ENCODE measurements at regions not wholly inside any gene's neighbourhood (a gene's known extent, or its start where the extent isn't known, plus 50 kb on each side); places are given as distances from the start of the nearest gene placed in this dataset.

DNA sequence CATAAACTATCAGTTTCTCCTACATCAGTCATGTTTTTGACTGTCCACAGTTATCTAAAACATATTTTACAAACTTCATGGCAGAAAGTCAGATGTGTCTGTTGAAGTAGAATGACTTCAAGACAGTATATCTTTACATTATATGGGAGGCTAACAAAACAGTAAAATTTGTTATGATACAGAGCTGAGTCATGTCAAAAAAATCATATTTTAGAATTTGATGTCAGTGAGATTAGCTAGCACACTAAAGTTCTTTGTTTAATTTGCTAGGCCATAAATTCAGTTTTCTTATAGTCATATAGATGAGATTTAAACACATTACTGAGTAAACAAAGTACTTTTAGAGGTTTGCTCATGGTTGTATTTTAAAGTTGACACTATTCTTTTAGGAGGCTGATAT is 80.3 kb upstream of the IGSF10 start:
- ChIA-PET POLR2A (ENCODE audit: partially characterized antibody) (no interaction called here), CTCF (ENCODE audit: partially characterized antibody) (no interaction called here)
- Histone ChIP-seq H3K18ac (ENCODE audit: extremely low read depth, low read length) (no peak overlapping the region), H4K91ac (replicated peaks; ENCODE audit: insufficient read length, low read length) (no peak overlapping the region), H4K8ac (ENCODE audit: extremely low read depth, insufficient read depth, low read length) (no peak overlapping the region), H3K23me2 (ENCODE audit: low read depth, low read length) (no peaks in the 10 kb centered on the region), H3K4me2 (ENCODE audit: insufficient read depth in 1 of 2, low read depth in 2 of 2, low read length in 2 of 2) (no peak overlapping the region), H2BK120ac (replicated peaks; ENCODE audit: low read depth, low read length) (no peak overlapping the region), H4K20me1 (replicated peaks in 1 of 2; ENCODE audit: control insufficient read depth in 1 of 2, insufficient read depth in 2 of 2, low read length in 2 of 2) (no peaks in the 10 kb centered on the region), H3K4me3 (ENCODE audit: extremely low read depth in 1 of 4, insufficient read depth in 2 of 4, low read depth in 3 of 4, low read length in 4 of 4) (no peak overlapping the region), H2BK5ac (ENCODE audit: low read depth, low read length) (no peak overlapping the region), H3K79me1 (ENCODE audit: low read depth, low read length) (no peaks in the 10 kb centered on the region), H3K23ac (ENCODE audit: insufficient read length) (no peak overlapping the region), H2AFZ (ENCODE audit: low read length) (no peak overlapping the region), H3K27ac (ENCODE audit: low read depth, low read length) (no peak overlapping the region), H2AK5ac (ENCODE audit: low read depth, low read length) (no peak overlapping the region), H3K56ac (replicated peaks; ENCODE audit: insufficient read length, low read depth, low read length) (no peak overlapping the region), H2BK20ac (ENCODE audit: low read length) (no peak overlapping the region), H3K9me3 (ENCODE audit: insufficient read depth in 2 of 2, low read depth in 1 of 2, low read length in 1 of 2) (no peaks in the 10 kb centered on the region), H2BK12ac (ENCODE audit: low read depth, low read length) (no peak overlapping the region), H3K14ac (ENCODE audit: insufficient read length) (no peak overlapping the region), H2BK15ac (ENCODE audit: low read length) (no peak overlapping the region), H3K4me1 (replicated peaks in 1 of 4; ENCODE audit: control insufficient read depth in 3 of 4, insufficient read depth in 4 of 4, low read length in 3 of 4) (peaks cover 0 to 12% (median 5%) of the 10 kb centered on the region in 4 experiments; a peak in 3 of 7 replicates), H3K4ac (replicated peaks; ENCODE audit: insufficient read length, low read depth, low read length) (no peak overlapping the region), H4K5ac (ENCODE audit: insufficient read length, low read depth, low read length) (no peak overlapping the region), H3K27me3 (replicated peaks in 1 of 4; ENCODE audit: control insufficient read depth in 3 of 4, extremely low read depth in 1 of 4, insufficient read depth in 3 of 4, low read length in 3 of 4) (no peaks in the 10 kb centered on the region), H3K36me3 (ENCODE audit: control insufficient read depth in 2 of 4, insufficient read depth in 4 of 4, low read length in 3 of 4) (no peaks in the 10 kb centered on the region), H3K9ac (replicated peaks in 1 of 4; ENCODE audit: extremely low read depth in 1 of 4, low read depth in 3 of 4, low read length in 3 of 4) (no peak overlapping the region), H3K79me2 (ENCODE audit: control insufficient read depth in 1 of 2, insufficient read depth in 2 of 2, low read length in 2 of 2) (no peaks in the 10 kb centered on the region)
- DNase-seq (ENCODE audit: low read depth in 1 of 2, low spot score in 2 of 2) (no peak), FAIRE-seq (no peak)
- TF ChIP-seq TBP (IDR thresholded peaks at IDR 0.05; ENCODE audit: low read depth, low read length) (no peak), NRF1 (IDR thresholded peaks at IDR 0.05; ENCODE audit: low read depth, low read length) (no peak), EGR1 (IDR thresholded peaks at IDR 0.05; ENCODE audit: borderline replicate concordance, low read depth, low read length) (no peak), GTF2F1 (IDR thresholded peaks at IDR 0.05; ENCODE audit: borderline replicate concordance, low read depth, low read length) (no peak), HDAC2 (IDR thresholded peaks at IDR 0.05; ENCODE audit: borderline replicate concordance in 1 of 2, low read depth in 2 of 2, low read length in 2 of 2) (no peak), SP1 (IDR thresholded peaks at IDR 0.05; ENCODE audit: low read depth, low read length) (no peak), TAF1 (IDR thresholded peaks at IDR 0.05; ENCODE audit: low read depth, low read length) (no peak), POLR2AphosphoS5 (IDR thresholded peaks at IDR 0.05; ENCODE audit: low read depth, low read length) (no peak), SIX5 (IDR thresholded peaks at IDR 0.05; ENCODE audit: low read depth, low read length) (no peak)
- TF ChIP-seq, protein P1, sequence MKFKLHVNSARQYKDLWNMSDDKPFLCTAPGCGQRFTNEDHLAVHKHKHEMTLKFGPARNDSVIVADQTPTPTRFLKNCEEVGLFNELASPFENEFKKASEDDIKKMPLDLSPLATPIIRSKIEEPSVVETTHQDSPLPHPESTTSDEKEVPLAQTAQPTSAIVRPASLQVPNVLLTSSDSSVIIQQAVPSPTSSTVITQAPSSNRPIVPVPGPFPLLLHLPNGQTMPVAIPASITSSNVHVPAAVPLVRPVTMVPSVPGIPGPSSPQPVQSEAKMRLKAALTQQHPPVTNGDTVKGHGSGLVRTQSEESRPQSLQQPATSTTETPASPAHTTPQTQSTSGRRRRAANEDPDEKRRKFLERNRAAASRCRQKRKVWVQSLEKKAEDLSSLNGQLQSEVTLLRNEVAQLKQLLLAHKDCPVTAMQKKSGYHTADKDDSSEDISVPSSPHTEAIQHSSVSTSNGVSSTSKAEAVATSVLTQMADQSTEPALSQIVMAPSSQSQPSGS (IDR thresholded peaks at IDR 0.05; ENCODE audit: low read length) = no peak
